GM15510 (cell line): ENCODE measurements at regions not wholly inside any gene's neighbourhood (a gene's known extent, or its start where the extent isn't known, plus 50 kb on each side); places are given as distances from the start of the nearest gene placed in this dataset.

Source experiments
- POLR2A ChIP-seq: IDR thresholded peaks from 3 replicates; pipeline ENCODE4 v1.6.1; 2011; ENCODE audit warnings: borderline replicate concordance; ENCODE audit not compliant: insufficient read length; ENCODE audit errors: extremely low read depth

DNA sequence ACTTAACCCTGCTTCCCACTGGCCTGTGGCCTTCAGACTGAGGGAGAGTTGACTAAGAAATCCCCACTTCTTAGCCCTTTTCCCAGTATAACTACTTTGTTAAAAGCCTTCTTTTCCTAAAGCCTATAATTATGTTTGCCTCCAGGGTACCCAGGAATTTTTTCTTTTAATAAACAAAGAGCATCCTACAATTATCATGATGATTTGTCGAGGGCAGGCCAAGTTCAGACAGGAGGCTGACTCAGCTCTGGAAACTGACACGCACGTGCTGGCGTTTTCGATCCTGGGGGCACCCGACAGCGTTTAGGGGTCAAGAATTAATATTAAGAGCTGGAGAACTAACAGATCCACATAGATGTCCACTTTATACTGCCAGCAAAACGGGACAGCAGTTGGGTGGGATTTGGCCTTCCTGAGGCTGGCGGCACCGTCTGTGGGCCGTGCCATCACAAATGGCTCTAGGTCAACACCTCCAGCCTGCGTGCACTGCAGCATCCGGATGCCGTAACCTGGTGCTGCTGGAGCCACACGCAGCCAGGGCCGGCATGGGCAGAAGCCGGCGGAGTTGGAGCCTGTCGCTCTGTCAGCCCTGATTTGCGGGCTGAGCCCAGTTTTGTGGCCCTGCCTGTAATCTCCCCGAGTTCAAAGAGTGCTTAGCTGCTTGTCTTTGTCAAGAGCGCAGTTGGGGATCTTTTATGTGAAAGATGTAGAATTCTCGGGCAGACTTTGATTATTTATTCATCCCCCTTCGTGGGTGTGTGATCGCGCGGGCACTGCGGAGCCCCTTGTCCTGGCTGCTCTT, 191.0 kb downstream of the GLI2 start:
- no peak for TF ChIP-seq POLR2A

- TF ChIP-seq POLR2A, result no peak
Observed at GRCh38 chr2:120927265-120927628, 191.6 kb downstream of the GLI2 start.

GRCh38 chr2:120929829-120930228, 194.2 kb downstream of the GLI2 start:
- no peak for TF ChIP-seq POLR2A

GRCh38 chr2:120930236-120930635, 194.6 kb downstream of the GLI2 start:
- TF ChIP-seq POLR2A, result no peak

GRCh38 chr2:120930864-120931263, 195.2 kb downstream of the GLI2 start:
- no peak for TF ChIP-seq POLR2A

GRCh38 chr2:120932472-120932871, 196.8 kb downstream of the GLI2 start:
- TF ChIP-seq POLR2A, result no peak

DNA sequence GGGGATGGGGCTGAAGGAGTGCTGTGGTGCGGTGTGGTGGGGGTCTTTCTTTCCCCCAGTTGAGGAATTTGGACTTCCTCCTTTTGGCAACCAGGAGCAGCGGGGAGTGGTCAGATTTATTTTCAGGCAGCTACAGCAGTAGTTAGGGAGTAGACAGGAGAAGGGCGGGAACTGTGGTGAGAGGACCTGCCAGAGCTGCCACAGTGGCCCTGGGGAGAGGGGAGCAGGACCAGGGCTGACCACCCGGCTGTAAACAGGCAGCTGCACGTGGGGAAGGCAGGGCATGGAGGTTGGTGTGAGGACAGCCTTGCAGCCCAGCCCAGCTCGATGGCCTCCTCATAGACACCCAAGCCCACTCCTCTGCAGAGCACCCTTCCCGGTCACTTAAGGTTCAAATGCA, 197.2 kb downstream of the GLI2 start:
- TF ChIP-seq POLR2A, result no peak

GRCh38 chr2:120933693-120934573, 198.3 kb downstream of the GLI2 start:
- TF ChIP-seq POLR2A, result no peak

- TF ChIP-seq POLR2A, result no peak
Observed at GRCh38 chr2:120934574-120935338, 199.1 kb downstream of the GLI2 start.

- TF ChIP-seq POLR2A, result no peak
Observed at GRCh38 chr2:120935339-120936313, 200.0 kb downstream of the GLI2 start.

GRCh38 chr2:120936476-120937334, 201.0 kb downstream of the GLI2 start:
- no peak for TF ChIP-seq POLR2A

- TF ChIP-seq POLR2A, result no peak
Observed at GRCh38 chr2:120937686-120938044, 202.0 kb downstream of the GLI2 start.

GRCh38 chr2:120938045-120938771, 202.5 kb downstream of the GLI2 start:
- no peak for TF ChIP-seq POLR2A
